HL-60 (cell line): ENCODE measurements at regions not wholly inside any gene's neighbourhood (a gene's known extent, or its start where the extent isn't known, plus 50 kb on each side); places are given as distances from the start of the nearest gene placed in this dataset.

ENCODE experiments used
- CTCF ChIP-seq: IDR thresholded peaks from one replicate; pipeline ENCODE4 v1.5.1; 2011; ENCODE audit warnings: low read length, control low read depth, inconsistent platforms; ENCODE audit not compliant: insufficient read depth
- POLR2AphosphoS5 ChIP-seq: IDR thresholded peaks from 2 replicates; pipeline ENCODE4 v1.6.1; 2012; ENCODE audit warnings: low read depth
- REST ChIP-seq: IDR thresholded peaks from 2 replicates; pipeline ENCODE4 v1.6.1; 2012; ENCODE audit warnings: low read depth; ENCODE audit not compliant: insufficient replicate concordance

- TF ChIP-seq CTCF (no peak), POLR2AphosphoS5 (no peak), REST (no peak)
These were observed 298.0 kb upstream of the PAPPA start for GRCh38 chr9:115855458-115856133.
